Ishikawa (cell line): ENCODE measurements at regions not wholly inside any gene's neighbourhood (a gene's known extent, or its start where the extent isn't known, plus 50 kb on each side); places are given as distances from the start of the nearest gene placed in this dataset.

Source experiments
- CEBPB ChIP-seq: IDR thresholded peaks from 2 replicates; pipeline ENCODE4 v1.6.1; 2012
- CREB1 ChIP-seq: IDR thresholded peaks from 2 replicates; pipeline ENCODE4 v1.6.1; 2012; ENCODE audit warnings: low read depth
- EGR1 ChIP-seq: IDR thresholded peaks from 2 replicates; pipeline ENCODE4 v1.6.1; 2012
- EP300 ChIP-seq: IDR thresholded peaks from 2 replicates; pipeline ENCODE4 v1.6.1; 2012; ENCODE audit warnings: borderline replicate concordance
- FOXM1 ChIP-seq: IDR thresholded peaks from 2 replicates; pipeline ENCODE4 v1.6.1; 2012; ENCODE audit warnings: low read depth, borderline replicate concordance
- NFIC ChIP-seq: IDR thresholded peaks from 2 replicates; pipeline ENCODE4 v1.6.1; 2012
- RAD21 ChIP-seq: IDR thresholded peaks from 2 replicates; pipeline ENCODE4 v1.6.1; 2012; ENCODE audit warnings: low read depth
- TAF1 ChIP-seq: IDR thresholded peaks from 2 replicates; pipeline ENCODE4 v1.6.1; 2012; ENCODE audit warnings: low read depth, mild to moderate bottlenecking
- TCF12 ChIP-seq: IDR thresholded peaks from 2 replicates; pipeline ENCODE4 v1.6.1; 2012; ENCODE audit warnings: low read depth
- TEAD4 ChIP-seq: IDR thresholded peaks from 2 replicates; pipeline ENCODE4 v1.6.1; 2012
- YY1 ChIP-seq: IDR thresholded peaks from 2 replicates; pipeline ENCODE4 v1.6.1; 2012; ENCODE audit warnings: low read depth
- ZBTB7A ChIP-seq: IDR thresholded peaks from 2 replicates; pipeline ENCODE4 v1.6.1; 2012; ENCODE audit warnings: low read depth
- TF ChIP-seq, protein P1 (sequence below): IDR thresholded peaks from 2 replicates; pipeline ENCODE4 v1.6.1; 2012
- TF ChIP-seq, protein P2 (sequence below): IDR thresholded peaks from 2 replicates; pipeline ENCODE4 v1.6.1; 2012
- TF ChIP-seq, protein P3 (sequence below): IDR thresholded peaks from 2 replicates; pipeline ENCODE4 v1.6.1; 2012; ENCODE audit warnings: low read depth, mild to moderate bottlenecking

DNA sequence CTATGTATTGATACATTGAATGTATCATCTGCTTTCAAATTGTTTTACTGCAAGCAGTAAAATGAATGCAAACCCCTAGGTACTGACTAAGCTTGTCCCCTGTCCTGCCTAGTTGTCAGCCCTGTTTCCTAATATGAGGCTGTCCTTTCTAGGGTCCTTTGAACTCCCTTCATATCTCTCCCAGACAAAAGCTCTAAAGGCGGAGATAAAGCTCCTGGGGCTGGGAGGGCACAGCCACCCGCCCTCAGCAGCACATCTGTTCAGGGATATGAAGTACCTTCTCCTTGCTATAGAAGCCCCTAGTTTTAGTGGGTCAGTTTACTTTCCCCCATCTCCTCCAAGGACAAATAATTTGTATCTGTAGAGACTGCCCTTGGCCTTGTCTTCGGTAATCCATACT, 93.1 kb upstream of the ETS2 start:
- TF ChIP-seq, protein P1, sequence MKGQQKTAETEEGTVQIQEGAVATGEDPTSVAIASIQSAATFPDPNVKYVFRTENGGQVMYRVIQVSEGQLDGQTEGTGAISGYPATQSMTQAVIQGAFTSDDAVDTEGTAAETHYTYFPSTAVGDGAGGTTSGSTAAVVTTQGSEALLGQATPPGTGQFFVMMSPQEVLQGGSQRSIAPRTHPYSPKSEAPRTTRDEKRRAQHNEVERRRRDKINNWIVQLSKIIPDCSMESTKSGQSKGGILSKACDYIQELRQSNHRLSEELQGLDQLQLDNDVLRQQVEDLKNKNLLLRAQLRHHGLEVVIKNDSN, result no peak
- TF ChIP-seq TAF1 (no peak), CREB1 (no peak), EGR1 (no peak), TEAD4 (no peak), EP300 (no peak), FOXM1 (no peak), TCF12 (no peak), NFIC (no peak), ZBTB7A (no peak), CEBPB (no peak), RAD21 (no peak), YY1 (no peak)
- TF ChIP-seq, protein P2, sequence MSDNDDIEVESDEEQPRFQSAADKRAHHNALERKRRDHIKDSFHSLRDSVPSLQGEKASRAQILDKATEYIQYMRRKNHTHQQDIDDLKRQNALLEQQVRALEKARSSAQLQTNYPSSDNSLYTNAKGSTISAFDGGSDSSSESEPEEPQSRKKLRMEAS, result no peak
- TF ChIP-seq, protein P3, sequence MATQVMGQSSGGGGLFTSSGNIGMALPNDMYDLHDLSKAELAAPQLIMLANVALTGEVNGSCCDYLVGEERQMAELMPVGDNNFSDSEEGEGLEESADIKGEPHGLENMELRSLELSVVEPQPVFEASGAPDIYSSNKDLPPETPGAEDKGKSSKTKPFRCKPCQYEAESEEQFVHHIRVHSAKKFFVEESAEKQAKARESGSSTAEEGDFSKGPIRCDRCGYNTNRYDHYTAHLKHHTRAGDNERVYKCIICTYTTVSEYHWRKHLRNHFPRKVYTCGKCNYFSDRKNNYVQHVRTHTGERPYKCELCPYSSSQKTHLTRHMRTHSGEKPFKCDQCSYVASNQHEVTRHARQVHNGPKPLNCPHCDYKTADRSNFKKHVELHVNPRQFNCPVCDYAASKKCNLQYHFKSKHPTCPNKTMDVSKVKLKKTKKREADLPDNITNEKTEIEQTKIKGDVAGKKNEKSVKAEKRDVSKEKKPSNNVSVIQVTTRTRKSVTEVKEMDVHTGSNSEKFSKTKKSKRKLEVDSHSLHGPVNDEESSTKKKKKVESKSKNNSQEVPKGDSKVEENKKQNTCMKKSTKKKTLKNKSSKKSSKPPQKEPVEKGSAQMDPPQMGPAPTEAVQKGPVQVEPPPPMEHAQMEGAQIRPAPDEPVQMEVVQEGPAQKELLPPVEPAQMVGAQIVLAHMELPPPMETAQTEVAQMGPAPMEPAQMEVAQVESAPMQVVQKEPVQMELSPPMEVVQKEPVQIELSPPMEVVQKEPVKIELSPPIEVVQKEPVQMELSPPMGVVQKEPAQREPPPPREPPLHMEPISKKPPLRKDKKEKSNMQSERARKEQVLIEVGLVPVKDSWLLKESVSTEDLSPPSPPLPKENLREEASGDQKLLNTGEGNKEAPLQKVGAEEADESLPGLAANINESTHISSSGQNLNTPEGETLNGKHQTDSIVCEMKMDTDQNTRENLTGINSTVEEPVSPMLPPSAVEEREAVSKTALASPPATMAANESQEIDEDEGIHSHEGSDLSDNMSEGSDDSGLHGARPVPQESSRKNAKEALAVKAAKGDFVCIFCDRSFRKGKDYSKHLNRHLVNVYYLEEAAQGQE, result no peak

DNA sequence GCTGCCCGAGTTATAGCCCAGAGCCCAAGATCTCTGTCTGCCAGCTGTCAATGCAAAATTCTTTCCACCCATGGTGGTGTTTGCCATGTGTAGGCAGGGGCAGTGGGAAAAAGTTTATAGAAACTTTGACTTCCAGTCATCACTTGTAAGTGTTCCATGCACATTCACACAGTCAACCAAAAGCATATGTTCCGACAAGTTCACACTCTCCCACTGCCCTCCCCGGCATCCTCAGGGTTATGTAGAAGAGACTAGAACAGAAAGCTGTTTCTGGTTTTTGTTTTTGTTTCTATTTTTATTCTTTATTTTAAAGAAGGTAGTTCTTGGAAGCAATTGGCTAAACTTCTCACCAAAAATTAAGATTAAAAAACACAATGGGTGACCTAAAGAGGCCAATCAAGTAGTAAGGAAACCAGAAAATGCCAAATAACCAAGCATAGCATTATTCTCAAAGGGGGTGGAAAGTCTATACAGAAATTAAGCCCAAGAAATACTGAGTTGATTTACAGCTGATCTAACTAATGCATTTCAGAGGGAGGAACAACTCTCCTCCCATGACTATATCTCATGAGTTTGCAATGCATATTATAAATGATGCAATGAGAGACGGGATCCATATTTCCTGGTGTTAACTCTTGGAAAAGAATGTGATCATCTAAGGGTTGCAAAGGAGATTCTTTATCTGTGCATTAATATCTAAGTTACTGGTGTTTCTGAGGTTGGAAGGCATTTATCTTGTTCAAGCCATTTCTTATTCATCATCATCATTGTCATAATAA, 91.5 kb upstream of the ETS2 start:
- no peak for TF ChIP-seq CREB1
- TF ChIP-seq, protein P1, result no peak
- TF ChIP-seq, protein P3, result no peak
- TF ChIP-seq EGR1, result no peak
- TF ChIP-seq TCF12, result no peak
- TF ChIP-seq ZBTB7A, result no peak
- no peak for TF ChIP-seq CEBPB
- TF ChIP-seq YY1, result no peak
- no peak for TF ChIP-seq EP300
- no peak for TF ChIP-seq TAF1
- TF ChIP-seq FOXM1, result no peak

DNA sequence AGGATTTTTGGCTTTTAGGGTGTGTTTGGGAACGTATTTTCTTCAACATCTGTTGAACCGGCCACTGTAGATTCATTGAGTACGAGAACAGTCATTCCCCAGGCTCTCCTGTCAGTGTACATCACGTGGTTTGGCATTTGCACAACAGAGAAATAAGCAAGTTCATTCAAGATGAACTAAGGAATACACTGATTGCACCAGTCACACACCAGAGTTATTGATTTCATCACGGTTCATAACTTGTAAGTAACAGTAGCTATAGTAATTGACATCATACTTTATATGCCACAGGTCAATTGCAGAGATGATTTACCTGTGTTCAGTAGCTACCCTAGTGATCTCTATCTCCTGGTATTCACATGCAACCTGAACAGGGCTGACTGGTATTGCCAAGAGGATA, 90.7 kb upstream of the ETS2 start:
- TF ChIP-seq TAF1 (no peak), EGR1 (no peak), YY1 (no peak)

DNA sequence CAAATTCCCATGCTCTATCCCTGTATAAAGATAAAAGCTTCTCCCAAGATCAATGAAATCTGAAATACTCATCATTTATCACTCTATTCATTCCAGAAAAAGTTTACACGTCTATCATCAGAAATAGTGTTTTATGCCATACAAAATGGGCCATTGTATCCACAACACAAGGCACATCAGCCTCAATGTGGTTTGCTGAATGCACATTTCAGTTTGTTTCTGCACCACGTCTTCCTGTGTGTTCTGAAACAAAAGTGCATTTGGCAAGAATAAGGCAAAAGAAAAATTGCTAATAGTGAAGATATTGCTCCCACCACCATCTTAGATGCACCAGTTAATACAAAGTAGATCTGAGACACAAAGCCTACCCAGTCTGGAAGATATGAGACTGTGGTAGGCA, 89.6 kb upstream of the ETS2 start:
- TF ChIP-seq TAF1 (no peak), RAD21 (no peak), NFIC (no peak), YY1 (no peak), CREB1 (no peak), EP300 (no peak)

DNA sequence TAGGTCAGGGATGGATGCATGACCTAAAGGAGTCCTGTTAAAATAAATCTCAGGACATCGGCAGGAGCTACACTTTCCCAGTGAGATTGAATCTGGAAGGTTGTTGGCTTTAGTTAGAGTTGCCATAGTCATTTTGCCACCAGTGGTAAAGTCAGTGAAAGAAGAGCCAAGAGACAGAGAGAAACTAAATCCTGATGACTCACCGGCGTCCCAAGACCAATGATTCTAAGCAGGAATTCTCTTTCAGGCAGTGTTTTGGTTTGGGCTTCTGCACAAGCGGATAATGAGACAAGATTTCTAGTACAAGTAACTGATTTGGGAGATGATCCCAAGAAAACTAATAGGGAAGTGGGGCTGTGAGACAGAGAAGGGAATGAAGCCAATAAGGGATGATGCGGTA, 88.8 kb upstream of the ETS2 start:
- TF ChIP-seq, protein P3, result no peak
- no peak for TF ChIP-seq EP300
- no peak for TF ChIP-seq EGR1
- no peak for TF ChIP-seq TEAD4
- no peak for TF ChIP-seq YY1
- no peak for TF ChIP-seq ZBTB7A
- no peak for TF ChIP-seq CREB1
- no peak for TF ChIP-seq FOXM1
- no peak for TF ChIP-seq TAF1
- TF ChIP-seq RAD21, result no peak
- TF ChIP-seq, protein P1, result no peak
- no peak for TF ChIP-seq CEBPB
- no peak for TF ChIP-seq NFIC
- TF ChIP-seq, protein P2, result no peak
- no peak for TF ChIP-seq TCF12
